MV-4-11 (cell line): ENCODE measurements at regions not wholly inside any gene's neighbourhood (a gene's known extent, or its start where the extent isn't known, plus 50 kb on each side); places are given as distances from the start of the nearest gene placed in this dataset.
A peak's percentile ranks its signal among the peaks of the same experiment; 100 is the strongest.
"Not testable (repeated sequence)": the region's sequence is repeated elsewhere in the genome, so short reads cannot be mapped to it uniquely, and the experiment has no call there.

Experiments used
- DNase-seq: peaks from one replicate; lab custom pipeline; 2025; lab: John Stamatoyannopoulos, UW

DNA sequence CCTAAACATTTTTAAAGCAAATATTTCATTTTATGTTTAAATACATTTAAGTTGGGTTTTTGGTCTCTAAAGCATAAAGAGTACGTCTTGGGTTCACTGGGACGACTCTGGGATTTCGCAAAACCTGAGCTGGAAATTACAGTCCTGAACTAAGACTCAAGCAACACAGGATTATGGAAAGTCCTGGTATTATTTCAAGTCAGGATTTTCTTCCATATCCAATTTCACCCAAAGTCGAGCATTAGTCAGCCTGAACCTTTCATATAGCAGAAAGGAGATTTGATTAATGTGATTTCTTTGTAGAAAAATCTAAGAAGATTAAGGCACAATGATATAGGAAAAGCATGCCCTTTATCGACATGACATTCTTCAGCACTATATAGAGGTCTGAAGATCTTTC is 100.0 kb downstream of the MTERF1 start:
- DNase-seq: no peak

DNA sequence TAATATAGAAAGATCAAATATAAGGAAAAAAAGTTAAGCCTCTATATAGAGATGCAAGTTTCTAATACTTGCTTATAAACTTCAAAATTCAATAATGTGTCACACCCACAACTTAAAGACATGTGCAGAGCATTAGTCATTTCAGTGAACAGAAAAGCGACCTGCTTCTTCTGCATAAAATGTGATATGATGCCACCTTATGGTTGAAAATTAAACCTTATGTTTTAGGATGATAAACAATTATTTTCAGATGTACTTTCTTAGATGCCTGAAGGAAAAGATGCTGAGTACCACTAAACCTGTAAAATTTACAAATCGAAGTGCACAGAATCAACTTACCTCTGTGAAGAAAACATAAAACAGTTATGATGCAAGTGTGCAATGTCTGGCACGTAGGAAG is 96.0 kb downstream of the MTERF1 start:
- peak; percentile 10 for DNase-seq

DNA sequence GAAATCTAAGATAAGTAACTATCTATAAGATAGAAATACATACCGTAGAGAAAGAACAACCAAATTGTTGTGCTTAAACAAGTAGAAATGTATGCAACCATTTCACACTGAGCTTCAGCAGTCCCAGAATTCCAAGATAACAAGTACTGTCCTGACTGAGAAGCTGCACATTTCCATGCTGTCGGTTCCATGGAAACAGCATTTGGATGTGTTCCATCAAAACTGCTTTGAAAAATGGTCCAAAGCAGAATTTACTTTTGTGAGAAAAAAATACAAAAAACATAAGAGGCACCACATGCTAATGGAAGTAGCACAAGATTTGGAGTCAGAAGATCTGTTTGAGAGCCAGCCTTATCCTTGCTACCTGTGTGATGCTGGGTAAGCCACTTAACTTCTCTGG is 92.6 kb downstream of the MTERF1 start:
- no peak for DNase-seq

DNA sequence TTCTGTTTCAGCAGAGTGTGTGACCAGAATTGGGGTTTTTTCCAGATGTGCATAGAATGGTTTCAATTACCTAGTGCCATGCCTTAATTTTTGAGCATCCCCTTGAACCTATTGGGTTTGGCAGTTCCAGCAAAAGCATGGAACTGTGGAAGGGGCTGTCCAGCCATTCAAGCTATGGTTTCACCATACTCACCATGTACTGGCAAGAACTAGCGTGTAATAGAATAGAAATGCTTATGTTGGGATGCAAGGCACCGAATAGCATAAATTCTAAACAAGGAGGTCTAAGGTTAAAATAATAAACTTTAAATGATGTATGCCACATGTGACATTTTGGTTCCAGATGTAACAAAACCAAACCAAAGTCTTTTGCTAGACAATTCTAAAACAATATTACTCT is 91.4 kb downstream of the MTERF1 start:
- DNase-seq: no peak

DNA sequence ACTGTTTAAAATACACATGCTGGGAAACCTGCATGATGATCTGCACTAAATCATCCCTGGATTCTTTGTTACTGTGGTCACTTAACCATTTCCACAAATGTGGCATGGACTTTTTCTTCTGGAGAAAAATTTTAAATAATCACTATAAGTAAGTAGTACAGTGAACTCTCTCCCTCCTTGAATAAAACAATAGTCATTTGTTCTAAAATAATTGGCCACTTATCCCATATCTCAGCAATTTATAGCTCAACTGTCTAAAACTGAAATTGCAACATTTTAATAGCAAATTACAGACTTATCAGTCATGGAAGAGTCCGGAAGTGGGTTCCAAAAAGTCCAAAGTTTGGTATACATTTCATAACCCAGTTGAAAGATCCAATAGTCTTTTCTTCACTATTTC is 90.9 kb downstream of the MTERF1 start:
- DNase-seq: no peak

DNA sequence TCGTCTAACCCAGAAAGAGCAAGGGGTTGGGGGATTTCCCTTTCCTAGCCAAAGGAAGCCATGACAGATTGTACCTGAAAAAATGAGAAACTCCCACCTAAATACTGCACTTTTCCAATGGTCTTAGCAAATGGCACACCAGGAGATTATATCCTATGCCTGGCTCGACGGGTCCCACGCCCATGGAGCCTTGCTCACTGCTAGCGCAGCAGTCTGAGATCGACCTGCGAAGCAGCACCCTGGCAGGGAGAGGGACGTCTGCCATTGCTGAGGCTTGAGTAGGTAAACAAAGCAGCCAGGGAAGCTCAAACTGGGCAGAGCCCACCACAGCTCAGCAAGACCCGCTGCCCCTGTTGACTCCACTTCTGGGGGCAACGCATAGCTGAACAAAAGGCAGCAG is 89.9 kb downstream of the MTERF1 start:
- not testable (repeated sequence) for DNase-seq

DNA sequence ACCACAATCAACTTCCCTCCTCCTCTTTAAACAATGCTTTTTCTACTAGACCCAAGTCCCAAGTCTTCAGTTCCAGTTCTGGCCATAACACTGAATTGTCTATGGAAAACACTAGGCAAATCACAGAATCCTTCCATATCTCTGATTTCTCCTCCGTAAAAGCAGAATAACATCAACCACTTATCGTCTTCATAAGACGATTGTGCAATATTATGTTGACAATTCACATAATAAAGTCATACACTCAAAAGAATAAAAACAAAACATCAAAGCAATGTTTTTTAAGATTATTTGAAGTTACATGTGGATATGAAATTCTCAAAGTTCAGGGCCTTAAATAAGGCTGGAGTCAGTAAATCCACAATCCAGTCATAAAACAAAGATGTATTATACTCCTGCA is 84.4 kb downstream of the MTERF1 start:
- DNase-seq: no peak

DNA sequence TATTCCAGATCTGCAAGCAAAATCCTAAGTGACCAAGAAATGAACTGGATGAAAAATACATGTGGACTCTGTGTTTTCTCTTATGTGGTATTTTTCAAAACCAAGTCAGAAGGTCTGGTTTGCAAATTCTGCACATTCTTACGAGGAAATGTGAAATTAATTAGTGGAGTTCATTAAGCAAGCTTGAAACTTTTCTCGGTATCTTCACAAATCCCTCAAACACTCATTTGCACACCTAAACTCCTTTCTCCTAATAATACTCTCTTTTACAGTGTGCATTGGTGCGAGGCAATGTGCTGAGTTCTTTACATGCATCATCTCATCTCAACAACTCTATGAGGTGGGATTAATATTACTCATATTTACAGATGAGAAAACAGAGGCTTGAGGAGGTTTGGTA is 82.1 kb downstream of the MTERF1 start:
- no peak for DNase-seq

DNA sequence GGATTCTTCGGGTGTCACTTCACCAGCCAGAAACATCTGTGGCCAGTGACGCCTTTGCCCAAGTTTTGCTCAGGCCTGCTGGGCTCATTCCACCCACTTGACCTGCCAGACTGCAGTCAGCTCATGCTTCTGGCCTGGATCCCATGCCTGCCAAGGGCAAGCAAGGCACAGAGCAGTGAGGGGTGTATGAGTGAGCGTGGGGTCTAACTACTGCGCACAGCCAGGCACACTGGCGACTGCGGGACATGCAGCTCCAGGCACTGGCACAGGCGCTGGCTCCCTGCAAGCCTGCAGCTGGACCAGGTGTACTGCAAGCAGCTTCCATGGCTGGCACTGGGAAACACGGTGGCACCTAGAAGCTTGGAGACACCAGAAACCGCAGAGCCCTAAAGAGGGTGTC is 80.1 kb downstream of the MTERF1 start:
- no peak for DNase-seq

DNA sequence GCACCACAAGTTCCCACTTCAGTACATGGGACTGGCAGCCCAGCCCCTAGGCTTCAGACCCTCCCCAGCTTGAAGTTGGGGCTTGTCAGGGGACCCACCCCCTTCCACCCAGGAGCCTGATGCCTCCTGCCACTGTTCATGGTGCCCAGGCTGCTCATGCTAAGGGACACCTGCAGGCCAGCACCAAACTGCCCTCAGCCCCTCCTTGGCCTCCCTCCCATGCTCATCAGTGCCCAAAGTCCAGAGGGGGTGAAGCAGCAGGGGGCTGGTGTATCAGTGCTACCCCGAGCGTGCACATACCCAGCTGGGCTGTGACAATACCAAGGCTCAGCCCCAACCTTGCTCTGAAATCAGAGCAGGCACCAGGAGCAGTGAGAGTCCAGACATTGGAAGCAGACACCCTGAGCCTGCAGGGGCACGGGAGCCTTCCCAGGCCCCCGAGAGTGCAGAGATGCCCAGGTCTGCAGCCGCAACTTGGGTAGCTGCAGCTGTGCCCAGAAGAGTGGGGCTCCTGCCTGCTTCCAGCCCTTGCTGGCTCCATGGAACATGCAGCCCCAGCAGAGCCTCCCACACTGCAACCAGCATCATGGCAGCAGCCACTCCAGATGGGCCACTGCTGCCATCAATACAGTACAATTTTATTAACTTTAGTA is 79.0 kb downstream of the MTERF1 start:
- DNase-seq: no peak

DNA sequence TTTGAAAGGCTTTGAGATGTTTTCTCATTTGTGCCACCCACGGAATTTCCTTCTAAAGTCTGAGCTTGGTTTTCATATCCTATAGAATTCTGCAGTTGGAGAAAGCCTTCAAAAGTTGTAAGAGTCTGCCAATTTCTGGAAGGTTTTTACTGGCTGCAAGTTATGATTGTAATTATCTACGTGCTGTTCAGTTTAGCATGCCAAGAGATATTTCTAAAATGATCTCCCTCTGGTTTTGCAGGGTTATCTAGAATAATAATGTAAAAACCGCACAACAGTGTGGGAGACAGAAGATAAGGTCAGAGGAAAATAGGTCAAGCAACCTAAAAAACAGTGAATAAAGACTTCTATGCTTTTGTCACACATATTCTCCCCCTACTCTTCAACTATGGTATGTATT is 69.3 kb downstream of the MTERF1 start:
- DNase-seq: no peak

DNA sequence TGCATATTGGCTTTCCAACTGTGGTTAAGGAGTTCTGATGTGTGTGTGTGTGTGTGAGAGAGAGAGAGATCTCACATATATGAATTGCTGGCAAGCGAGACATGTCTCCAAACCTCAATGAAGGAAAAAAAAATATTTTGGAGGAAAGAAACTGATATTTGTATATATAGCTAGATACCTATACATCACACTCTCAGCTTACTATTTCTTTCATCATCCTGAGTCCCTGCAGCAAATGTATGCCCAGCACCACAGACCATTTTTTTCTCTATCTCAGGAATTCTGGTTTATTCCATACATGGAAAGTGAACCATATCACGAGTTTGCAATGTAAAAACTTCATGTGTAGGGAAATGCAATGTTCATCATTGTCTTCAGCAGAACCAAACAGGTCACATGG is 68.9 kb downstream of the MTERF1 start:
- DNase-seq: no peak

DNA sequence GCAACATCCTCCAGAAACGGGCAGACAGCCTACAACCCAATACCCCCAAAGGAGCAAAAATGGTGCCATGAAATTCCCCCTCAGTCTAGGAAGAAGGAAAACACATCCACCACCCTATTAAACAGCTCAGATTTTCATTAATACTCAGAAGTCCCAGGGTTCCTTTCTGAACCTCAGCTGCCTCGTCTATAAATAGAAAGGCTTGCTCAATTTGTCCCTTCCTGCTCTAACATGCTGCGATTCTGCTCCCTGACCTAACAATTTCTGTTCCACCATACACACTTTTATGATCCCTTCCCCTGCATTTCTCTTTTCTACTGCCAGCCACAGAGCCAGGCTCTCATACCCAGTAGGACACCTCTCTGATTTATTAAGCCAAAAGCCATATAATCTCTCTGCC is 68.1 kb downstream of the MTERF1 start:
- peak; percentile 14 for DNase-seq

DNA sequence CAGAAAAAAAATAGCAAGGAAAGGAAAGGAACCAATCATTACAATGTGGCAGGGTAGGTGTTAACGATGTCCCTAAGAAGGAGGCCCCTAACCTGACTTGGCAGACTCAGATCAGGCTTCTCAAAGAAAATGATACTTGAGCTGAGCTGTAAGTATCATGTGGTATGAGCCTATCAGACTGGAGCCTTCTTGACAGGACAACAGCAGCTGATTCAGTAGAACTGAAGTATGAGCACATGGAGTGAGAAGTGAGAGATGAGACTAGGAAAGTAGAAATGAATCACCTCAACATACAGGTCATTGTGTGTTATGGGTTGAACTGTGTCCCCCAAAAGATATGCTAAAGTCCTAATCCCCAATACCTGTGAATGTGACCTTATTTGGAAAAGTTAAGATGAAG is 66.3 kb downstream of the MTERF1 start:
- no peak for DNase-seq
